ENCODE measurements at regions not wholly inside any gene's neighbourhood (a gene's known extent, or its start where the extent isn't known, plus 50 kb on each side); places are given as distances from the start of the nearest gene placed in this dataset.
"Not testable (repeated sequence)": the region's sequence is repeated elsewhere in the genome, so short reads cannot be mapped to it uniquely, and the experiment has no call there.

GRCh38 chr3:106848099-106848498, 529.1 kb upstream of the CCDC54 start:
- Histone ChIP-seq H3K9me3 (ENCODE audit: low read depth) (no peaks in the 10 kb centered on the region), H3K4me3 (no peak overlapping the region), H3K27ac (no peak overlapping the region), H3K4me1 (ENCODE audit: insufficient read depth) (no peaks in the 10 kb centered on the region), H3K36me3 (replicated peaks; ENCODE audit: insufficient read depth, low read depth) (no peaks in the 10 kb centered on the region), H3K27me3 (no peaks in the 10 kb centered on the region), H3K9me2 (replicated peaks; ENCODE audit: insufficient read depth) (no peaks in the 10 kb centered on the region), H3K79me2 (no peaks in the 10 kb centered on the region), H2AFZ (no peak overlapping the region), H4K20me1 (ENCODE audit: insufficient read depth, poor library complexity, severe bottlenecking) (no peaks in the 10 kb centered on the region), H3K4me2 (no peak overlapping the region)
- TF ChIP-seq EZH2phosphoT487 (IDR thresholded peaks at IDR 0.05; ENCODE audit: low read depth, severe bottlenecking, unreplicated experiment) (no peak), CTCF (IDR thresholded peaks at IDR 0.05; ENCODE audit: poor library complexity) (no peak), EZH2 (IDR thresholded peaks at IDR 0.05; ENCODE audit: borderline replicate concordance) (no peak)
- 65% methylated on average over 2 of the region's 2 CpGs for WGBS (ENCODE audit: low lambda C conversion rate, missing lambda C conversion rate)
- no peak for DNase-seq (ENCODE audit: low spot score)

- Histone ChIP-seq H3K4me1 (ENCODE audit: insufficient read depth) (no peaks in the 10 kb centered on the region), H3K4me2 (no peak overlapping the region), H3K79me2 (no peaks in the 10 kb centered on the region), H3K4me3 (no peak overlapping the region), H2AFZ (no peak overlapping the region), H3K9me3 (ENCODE audit: low read depth) (no peaks in the 10 kb centered on the region), H3K27ac (no peak overlapping the region), H4K20me1 (ENCODE audit: insufficient read depth, poor library complexity, severe bottlenecking) (no peaks in the 10 kb centered on the region), H3K9me2 (replicated peaks; ENCODE audit: insufficient read depth) (no peaks in the 10 kb centered on the region), H3K36me3 (replicated peaks; ENCODE audit: insufficient read depth, low read depth) (no peaks in the 10 kb centered on the region), H3K27me3 (no peaks in the 10 kb centered on the region)
- 85% methylated on average over 3 of the region's 3 CpGs for WGBS (ENCODE audit: low lambda C conversion rate, missing lambda C conversion rate)
- no peak for TF ChIP-seq EZH2phosphoT487 (IDR thresholded peaks at IDR 0.05; ENCODE audit: low read depth, severe bottlenecking, unreplicated experiment)
- TF ChIP-seq CTCF (IDR thresholded peaks at IDR 0.05; ENCODE audit: poor library complexity), result no peak
- no peak for TF ChIP-seq EZH2 (IDR thresholded peaks at IDR 0.05; ENCODE audit: borderline replicate concordance)
- no peak for DNase-seq (ENCODE audit: low spot score)
These were observed 526.8 kb upstream of the CCDC54 start for GRCh38 chr3:106850437-106850836.

- H3K9me2 ChIP-seq (replicated peaks; ENCODE audit: insufficient read depth); DNase-seq (ENCODE audit: low spot score); H3K4me3 ChIP-seq; H3K79me2 ChIP-seq; H3K36me3 ChIP-seq (replicated peaks; ENCODE audit: insufficient read depth, low read depth); H4K20me1 ChIP-seq (ENCODE audit: insufficient read depth, poor library complexity, severe bottlenecking); H3K27ac ChIP-seq; H3K4me1 ChIP-seq (ENCODE audit: insufficient read depth); H3K27me3 ChIP-seq; H2AFZ ChIP-seq; H3K4me2 ChIP-seq; H3K9me3 ChIP-seq (ENCODE audit: low read depth): not testable (repeated sequence)
- WGBS (ENCODE audit: low lambda C conversion rate, missing lambda C conversion rate), result 59% methylated on average over 3 of the region's 3 CpGs
These were observed 518.9 kb upstream of the CCDC54 start for GRCh38 chr3:106858321-106858720.

- no peak overlapping the region for H3K4me2 ChIP-seq
- H3K36me3 ChIP-seq (replicated peaks; ENCODE audit: insufficient read depth, low read depth), result no peaks in the 10 kb centered on the region
- H3K4me3 ChIP-seq, result no peak overlapping the region
- no peak overlapping the region for H2AFZ ChIP-seq
- DNase-seq (ENCODE audit: low spot score), result no peak
- H3K27me3 ChIP-seq, result no peaks in the 10 kb centered on the region
- H3K9me2 ChIP-seq (replicated peaks; ENCODE audit: insufficient read depth), result no peaks in the 10 kb centered on the region
- no peaks in the 10 kb centered on the region for H4K20me1 ChIP-seq (ENCODE audit: insufficient read depth, poor library complexity, severe bottlenecking)
- no peaks in the 10 kb centered on the region for H3K4me1 ChIP-seq (ENCODE audit: insufficient read depth)
- H3K9me3 ChIP-seq (ENCODE audit: low read depth), result no peaks in the 10 kb centered on the region
- H3K79me2 ChIP-seq, result no peaks in the 10 kb centered on the region
- TF ChIP-seq EZH2phosphoT487 (IDR thresholded peaks at IDR 0.05; ENCODE audit: low read depth, severe bottlenecking, unreplicated experiment), result no peak
- TF ChIP-seq EZH2 (IDR thresholded peaks at IDR 0.05; ENCODE audit: borderline replicate concordance), result no peak
- TF ChIP-seq CTCF (IDR thresholded peaks at IDR 0.05; ENCODE audit: poor library complexity), result no peak
- H3K27ac ChIP-seq, result no peak overlapping the region
These were observed 517.1 kb upstream of the CCDC54 start for GRCh38 chr3:106860182-106860581.
